ENCODE measurements at regions not wholly inside any gene's neighbourhood (a gene's known extent, or its start where the extent isn't known, plus 50 kb on each side); places are given as distances from the start of the nearest gene placed in this dataset.

DNA sequence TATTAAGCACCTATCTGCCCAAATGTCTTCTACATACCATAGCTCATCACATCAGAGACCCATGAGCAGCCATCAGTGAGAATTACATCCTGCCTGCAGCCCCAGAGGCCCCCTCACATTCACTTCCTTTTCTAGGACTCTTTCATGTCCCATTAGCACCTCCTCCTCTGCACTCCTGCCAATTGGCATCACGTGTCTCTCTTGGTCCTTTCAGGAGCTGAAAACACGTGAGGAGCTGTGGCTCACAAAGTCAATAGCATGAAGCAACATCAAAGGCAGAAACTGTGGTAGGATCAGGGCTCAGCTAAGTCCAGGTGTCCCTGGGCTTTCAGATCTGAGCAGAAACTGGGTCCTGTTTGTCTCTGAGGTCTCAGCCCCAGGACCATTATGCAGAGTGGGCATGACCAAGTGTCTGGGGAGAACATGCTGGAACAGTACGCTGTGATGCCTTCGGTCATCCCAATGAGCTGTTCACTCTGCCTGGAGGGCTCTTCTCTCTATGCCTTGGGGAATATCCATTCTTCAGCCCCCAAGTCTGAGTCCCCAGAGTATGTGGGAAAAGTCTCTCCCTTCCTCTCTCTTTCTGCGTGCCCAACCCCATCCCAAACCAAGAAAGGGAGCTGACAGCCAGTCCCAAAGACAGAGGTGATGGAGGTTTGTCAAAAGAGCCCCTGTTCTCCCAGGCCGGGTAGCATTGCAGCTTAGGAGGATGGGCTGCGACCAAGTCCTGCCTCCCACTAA lies 457.0 kb upstream of the CDH5 start:
- TF ChIP-seq, protein P1, sequence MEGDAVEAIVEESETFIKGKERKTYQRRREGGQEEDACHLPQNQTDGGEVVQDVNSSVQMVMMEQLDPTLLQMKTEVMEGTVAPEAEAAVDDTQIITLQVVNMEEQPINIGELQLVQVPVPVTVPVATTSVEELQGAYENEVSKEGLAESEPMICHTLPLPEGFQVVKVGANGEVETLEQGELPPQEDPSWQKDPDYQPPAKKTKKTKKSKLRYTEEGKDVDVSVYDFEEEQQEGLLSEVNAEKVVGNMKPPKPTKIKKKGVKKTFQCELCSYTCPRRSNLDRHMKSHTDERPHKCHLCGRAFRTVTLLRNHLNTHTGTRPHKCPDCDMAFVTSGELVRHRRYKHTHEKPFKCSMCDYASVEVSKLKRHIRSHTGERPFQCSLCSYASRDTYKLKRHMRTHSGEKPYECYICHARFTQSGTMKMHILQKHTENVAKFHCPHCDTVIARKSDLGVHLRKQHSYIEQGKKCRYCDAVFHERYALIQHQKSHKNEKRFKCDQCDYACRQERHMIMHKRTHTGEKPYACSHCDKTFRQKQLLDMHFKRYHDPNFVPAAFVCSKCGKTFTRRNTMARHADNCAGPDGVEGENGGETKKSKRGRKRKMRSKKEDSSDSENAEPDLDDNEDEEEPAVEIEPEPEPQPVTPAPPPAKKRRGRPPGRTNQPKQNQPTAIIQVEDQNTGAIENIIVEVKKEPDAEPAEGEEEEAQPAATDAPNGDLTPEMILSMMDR (IDR thresholded peaks at IDR 0.05; ENCODE audit: control extremely low read depth in 1 of 3, insufficient read depth in 1 of 3, low read depth in 1 of 3, low read length in 3 of 3), result no peak
- TF ChIP-seq BCL11A (IDR thresholded peaks at IDR 0.05; ENCODE audit: low read depth in 2 of 2, low read length in 2 of 2), result no peak
- TF ChIP-seq, protein P2, sequence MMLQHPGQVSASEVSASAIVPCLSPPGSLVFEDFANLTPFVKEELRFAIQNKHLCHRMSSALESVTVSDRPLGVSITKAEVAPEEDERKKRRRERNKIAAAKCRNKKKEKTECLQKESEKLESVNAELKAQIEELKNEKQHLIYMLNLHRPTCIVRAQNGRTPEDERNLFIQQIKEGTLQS (IDR thresholded peaks at IDR 0.05; ENCODE audit: insufficient read depth, low read depth, low read length), result no peak
- no peak for TF ChIP-seq POLR2A (IDR thresholded peaks at IDR 0.05; ENCODE audit: control extremely low read depth in 1 of 2, low read depth in 2 of 2, low read length in 2 of 2)
- TF ChIP-seq, protein P3, sequence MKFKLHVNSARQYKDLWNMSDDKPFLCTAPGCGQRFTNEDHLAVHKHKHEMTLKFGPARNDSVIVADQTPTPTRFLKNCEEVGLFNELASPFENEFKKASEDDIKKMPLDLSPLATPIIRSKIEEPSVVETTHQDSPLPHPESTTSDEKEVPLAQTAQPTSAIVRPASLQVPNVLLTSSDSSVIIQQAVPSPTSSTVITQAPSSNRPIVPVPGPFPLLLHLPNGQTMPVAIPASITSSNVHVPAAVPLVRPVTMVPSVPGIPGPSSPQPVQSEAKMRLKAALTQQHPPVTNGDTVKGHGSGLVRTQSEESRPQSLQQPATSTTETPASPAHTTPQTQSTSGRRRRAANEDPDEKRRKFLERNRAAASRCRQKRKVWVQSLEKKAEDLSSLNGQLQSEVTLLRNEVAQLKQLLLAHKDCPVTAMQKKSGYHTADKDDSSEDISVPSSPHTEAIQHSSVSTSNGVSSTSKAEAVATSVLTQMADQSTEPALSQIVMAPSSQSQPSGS (IDR thresholded peaks at IDR 0.05; ENCODE audit: low read length), result no peak

All from H1 (cell line).